ENCODE measurements at regions not wholly inside any gene's neighbourhood (a gene's known extent, or its start where the extent isn't known, plus 50 kb on each side); places are given as distances from the start of the nearest gene placed in this dataset.

- Histone ChIP-seq H3K9me3 (ENCODE audit: insufficient read depth, low read depth, low read length) (no peaks in the 10 kb centered on the region), H3K4me1 (ENCODE audit: insufficient read depth, low read length) (no peaks in the 10 kb centered on the region), H3K9ac (ENCODE audit: low read depth, low read length) (no peak overlapping the region), H3K4me3 (ENCODE audit: low read length) (no peak overlapping the region), H3K27ac (ENCODE audit: low read depth, low read length) (no peak overlapping the region), H3K27me3 (ENCODE audit: insufficient read depth, low read length) (no peaks in the 10 kb centered on the region), H3K36me3 (ENCODE audit: insufficient read depth, low read length) (no peaks in the 10 kb centered on the region)
- 92% methylated on average over 2 of the region's 2 CpGs for WGBS
These were observed 161.6 kb upstream of the PKDCC start for GRCh38 chr2:41886145-41886664.

GRCh38 chr2:41886757-41887156 lies 161.1 kb upstream of the PKDCC start:
- Histone ChIP-seq H3K27ac (ENCODE audit: low read depth, low read length) (no peak overlapping the region), H3K4me3 (ENCODE audit: low read length) (no peak overlapping the region), H3K9me3 (ENCODE audit: insufficient read depth, low read depth, low read length) (no peaks in the 10 kb centered on the region), H3K36me3 (ENCODE audit: insufficient read depth, low read length) (no peaks in the 10 kb centered on the region), H3K4me1 (ENCODE audit: insufficient read depth, low read length) (no peaks in the 10 kb centered on the region), H3K27me3 (ENCODE audit: insufficient read depth, low read length) (no peaks in the 10 kb centered on the region), H3K9ac (ENCODE audit: low read depth, low read length) (no peak overlapping the region)
- 88% methylated on average over 2 of the region's 2 CpGs for WGBS

GRCh38 chr2:41890341-41890740 lies 157.5 kb upstream of the PKDCC start:
- 100% methylated on average over 2 of the region's 3 CpGs for WGBS
- no peaks in the 10 kb centered on the region for H3K4me1 ChIP-seq (ENCODE audit: insufficient read depth, low read length)
- H3K27me3 ChIP-seq (ENCODE audit: insufficient read depth, low read length), result no peaks in the 10 kb centered on the region
- H3K9me3 ChIP-seq (ENCODE audit: insufficient read depth, low read depth, low read length), result no peaks in the 10 kb centered on the region
- H3K27ac ChIP-seq (ENCODE audit: low read depth, low read length), result no peak overlapping the region
- no peak overlapping the region for H3K9ac ChIP-seq (ENCODE audit: low read depth, low read length)
- H3K4me3 ChIP-seq (ENCODE audit: low read length), result no peak overlapping the region
- no peaks in the 10 kb centered on the region for H3K36me3 ChIP-seq (ENCODE audit: insufficient read depth, low read length)

- Histone ChIP-seq H3K27ac (ENCODE audit: low read depth, low read length) (no peak overlapping the region), H3K27me3 (ENCODE audit: insufficient read depth, low read length) (no peaks in the 10 kb centered on the region), H3K36me3 (ENCODE audit: insufficient read depth, low read length) (no peaks in the 10 kb centered on the region), H3K4me3 (ENCODE audit: low read length) (no peak overlapping the region), H3K9ac (ENCODE audit: low read depth, low read length) (no peak overlapping the region), H3K4me1 (ENCODE audit: insufficient read depth, low read length) (no peaks in the 10 kb centered on the region), H3K9me3 (ENCODE audit: insufficient read depth, low read depth, low read length) (no peaks in the 10 kb centered on the region)
- 94% methylated on average over 4 of the region's 4 CpGs for WGBS
These were observed 155.3 kb upstream of the PKDCC start for GRCh38 chr2:41892476-41892875.

- 91% methylated on average over 4 of the region's 5 CpGs for WGBS
- no peak overlapping the region for H3K27ac ChIP-seq (ENCODE audit: low read depth, low read length)
- no peaks in the 10 kb centered on the region for H3K4me1 ChIP-seq (ENCODE audit: insufficient read depth, low read length)
These were observed 153.1 kb upstream of the PKDCC start for GRCh38 chr2:41894563-41895333.

GRCh38 chr2:41895334-41895664 lies 152.5 kb upstream of the PKDCC start:
- H3K9ac ChIP-seq (ENCODE audit: low read depth, low read length), result no peak overlapping the region
- H3K36me3 ChIP-seq (ENCODE audit: insufficient read depth, low read length), result no peaks in the 10 kb centered on the region
- H3K4me3 ChIP-seq (ENCODE audit: low read length), result no peak overlapping the region
- no peaks in the 10 kb centered on the region for H3K4me1 ChIP-seq (ENCODE audit: insufficient read depth, low read length)
- 86% methylated on average over 1 of the region's 1 CpG for WGBS
- no peaks in the 10 kb centered on the region for H3K27me3 ChIP-seq (ENCODE audit: insufficient read depth, low read length)
- no peak overlapping the region for H3K27ac ChIP-seq (ENCODE audit: low read depth, low read length)
- no peaks in the 10 kb centered on the region for H3K9me3 ChIP-seq (ENCODE audit: insufficient read depth, low read depth, low read length)

More at GRCh38 chr2:41894563-41895333, 153.1 kb upstream of the PKDCC start:
- Histone ChIP-seq H3K36me3 (ENCODE audit: insufficient read depth, low read length) (no peaks in the 10 kb centered on the region), H3K27me3 (ENCODE audit: insufficient read depth, low read length) (no peaks in the 10 kb centered on the region), H3K4me3 (ENCODE audit: low read length) (no peak overlapping the region), H3K9ac (ENCODE audit: low read depth, low read length) (no peak overlapping the region), H3K9me3 (ENCODE audit: insufficient read depth, low read depth, low read length) (no peaks in the 10 kb centered on the region)

- no peaks in the 10 kb centered on the region for H3K9me3 ChIP-seq (ENCODE audit: insufficient read depth, low read depth, low read length)
- no peaks in the 10 kb centered on the region for H3K27me3 ChIP-seq (ENCODE audit: insufficient read depth, low read length)
- no peak overlapping the region for H3K9ac ChIP-seq (ENCODE audit: low read depth, low read length)
- H3K4me3 ChIP-seq (ENCODE audit: low read length), result no peak overlapping the region
- no peaks in the 10 kb centered on the region for H3K4me1 ChIP-seq (ENCODE audit: insufficient read depth, low read length)
- H3K36me3 ChIP-seq (ENCODE audit: insufficient read depth, low read length), result no peaks in the 10 kb centered on the region
- H3K27ac ChIP-seq (ENCODE audit: low read depth, low read length), result no peak overlapping the region
- WGBS, result 87% methylated on average over 5 of the region's 5 CpGs
These were observed 151.5 kb upstream of the PKDCC start for GRCh38 chr2:41896186-41896846.

GRCh38 chr2:41899189-41899588 lies 148.6 kb upstream of the PKDCC start:
- Histone ChIP-seq H3K4me3 (ENCODE audit: low read length) (no peak overlapping the region), H3K9ac (ENCODE audit: low read depth, low read length) (no peak overlapping the region), H3K36me3 (ENCODE audit: insufficient read depth, low read length) (no peaks in the 10 kb centered on the region), H3K27me3 (ENCODE audit: insufficient read depth, low read length) (no peaks in the 10 kb centered on the region), H3K27ac (ENCODE audit: low read depth, low read length) (no peak overlapping the region), H3K4me1 (ENCODE audit: insufficient read depth, low read length) (no peaks in the 10 kb centered on the region), H3K9me3 (ENCODE audit: insufficient read depth, low read depth, low read length) (no peaks in the 10 kb centered on the region)
- WGBS, result 92% methylated on average over 2 of the region's 2 CpGs

GRCh38 chr2:41900101-41900577 lies 147.7 kb upstream of the PKDCC start:
- Histone ChIP-seq H3K9me3 (ENCODE audit: insufficient read depth, low read depth, low read length) (no peaks in the 10 kb centered on the region), H3K9ac (ENCODE audit: low read depth, low read length) (no peak overlapping the region), H3K4me3 (ENCODE audit: low read length) (no peak overlapping the region), H3K4me1 (ENCODE audit: insufficient read depth, low read length) (no peaks in the 10 kb centered on the region), H3K27me3 (ENCODE audit: insufficient read depth, low read length) (no peaks in the 10 kb centered on the region), H3K27ac (ENCODE audit: low read depth, low read length) (no peak overlapping the region), H3K36me3 (ENCODE audit: insufficient read depth, low read length) (no peaks in the 10 kb centered on the region)
- 94% methylated on average over 1 of the region's 1 CpG for WGBS

GRCh38 chr2:41902897-41903296 lies 144.9 kb upstream of the PKDCC start:
- Histone ChIP-seq H3K4me1 (ENCODE audit: insufficient read depth, low read length) (peaks cover 3% of the 10 kb centered on the region; the same call in 1 of the 2 replicates), H3K36me3 (ENCODE audit: insufficient read depth, low read length) (no peaks in the 10 kb centered on the region), H3K27ac (ENCODE audit: low read depth, low read length) (no peak overlapping the region), H3K9me3 (ENCODE audit: insufficient read depth, low read depth, low read length) (no peaks in the 10 kb centered on the region), H3K9ac (ENCODE audit: low read depth, low read length) (no peak overlapping the region), H3K27me3 (ENCODE audit: insufficient read depth, low read length) (no peaks in the 10 kb centered on the region), H3K4me3 (ENCODE audit: low read length) (no peak overlapping the region)
- WGBS, result 95% methylated on average over 2 of the region's 2 CpGs

- no peak overlapping the region for H3K9ac ChIP-seq (ENCODE audit: low read depth, low read length)
- no peak overlapping the region for H3K27ac ChIP-seq (ENCODE audit: low read depth, low read length)
- H3K4me1 ChIP-seq (ENCODE audit: insufficient read depth, low read length), result peaks cover 6% of the 10 kb centered on the region; the same call in 1 of the 2 replicates
- H3K4me3 ChIP-seq (ENCODE audit: low read length), result no peak overlapping the region
- H3K36me3 ChIP-seq (ENCODE audit: insufficient read depth, low read length), result no peaks in the 10 kb centered on the region
- no peaks in the 10 kb centered on the region for H3K9me3 ChIP-seq (ENCODE audit: insufficient read depth, low read depth, low read length)
- H3K27me3 ChIP-seq (ENCODE audit: insufficient read depth, low read length), result no peaks in the 10 kb centered on the region
These were observed 144.2 kb upstream of the PKDCC start for GRCh38 chr2:41903474-41904135.

Data from HUES64 (cell line).